ENCODE measurements at regions not wholly inside any gene's neighbourhood (a gene's known extent, or its start where the extent isn't known, plus 50 kb on each side); places are given as distances from the start of the nearest gene placed in this dataset.
A peak's percentile ranks its signal among the peaks of the same experiment; 100 is the strongest.

DNA sequence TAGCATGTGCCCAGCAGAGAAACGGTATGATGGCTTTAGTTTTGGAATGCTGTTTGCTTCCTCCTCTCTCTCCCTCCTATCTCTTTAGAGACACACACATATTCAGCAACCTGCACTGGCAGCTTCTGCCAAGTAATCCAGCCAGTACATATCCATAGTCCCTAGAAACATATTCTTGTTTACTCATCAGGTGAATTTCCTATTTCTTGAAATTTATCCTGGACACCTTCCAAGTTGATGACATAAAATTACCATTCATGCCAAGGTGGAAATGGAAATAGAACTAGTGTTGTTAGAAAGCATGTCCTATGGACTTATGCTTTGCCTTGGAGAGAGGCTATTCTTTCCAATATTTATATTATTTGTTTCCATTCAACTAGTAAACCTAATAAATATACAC, 50.9 kb upstream of the RGPD4 start:
- no peaks in the 10 kb centered on the region for H3K9me2 ChIP-seq (ENCODE audit: insufficient read depth, low read length)
- H3K4me3 ChIP-seq (ENCODE audit: low read length) = peak overlapping the region; percentile 21
- peak overlapping the region; percentile 83 for H3K27ac ChIP-seq (ENCODE audit: low read length)
- H3K36me3 ChIP-seq (ENCODE audit: insufficient read depth, low read length) = no peaks in the 10 kb centered on the region
- TF ChIP-seq CTCF (IDR thresholded peaks at IDR 0.05; ENCODE audit: poor library complexity, severe bottlenecking) (no peak), TAF1 (IDR thresholded peaks at IDR 0.05; ENCODE audit: low read depth) (no peak), POLR2AphosphoS5 (IDR thresholded peaks at IDR 0.05) (no peak), SMC3 (conservative IDR thresholded peaks at IDR 0.05; ENCODE audit: poor library complexity) (no peak), MXI1 (conservative IDR thresholded peaks at IDR 0.05; ENCODE audit: poor library complexity, severe bottlenecking) (no peak), EZH2 (IDR thresholded peaks at IDR 0.05; ENCODE audit: borderline replicate concordance, insufficient read depth, low read length, poor library complexity, severe bottlenecking) (no peak), EP300 (conservative IDR thresholded peaks at IDR 0.05; ENCODE audit: poor library complexity, severe bottlenecking) (no peak), RAD21 (conservative IDR thresholded peaks at IDR 0.05) (no peak), REST (IDR thresholded peaks at IDR 0.05; ENCODE audit: borderline replicate concordance) (no peak)
- H3K27me3 ChIP-seq (ENCODE audit: insufficient read depth, low read depth, low read length) = no peaks in the 10 kb centered on the region
- no peaks in the 10 kb centered on the region for H3K79me2 ChIP-seq (replicated peaks; ENCODE audit: insufficient read depth, low read length)
- no peaks in the 10 kb centered on the region for H4K20me1 ChIP-seq (ENCODE audit: insufficient read depth)
- peak overlapping the region; percentile 32 for H3K4me2 ChIP-seq (ENCODE audit: low read length)
- H3K9ac ChIP-seq (ENCODE audit: low read length) = peak overlapping the region; percentile 42
- no peaks in the 10 kb centered on the region for H3F3A ChIP-seq (ENCODE audit: insufficient read depth, low read length, poor library complexity, severe bottlenecking)
- no peaks in the 10 kb centered on the region for H3K9me3 ChIP-seq (ENCODE audit: low read length)
- no peak overlapping the region for H2AFZ ChIP-seq (ENCODE audit: low read depth, low read length)

GRCh38 chr2:107776362-107776761, 50.3 kb upstream of the RGPD4 start:
- TF ChIP-seq REST (IDR thresholded peaks at IDR 0.05; ENCODE audit: borderline replicate concordance) (peak; percentile 44), POLR2AphosphoS5 (IDR thresholded peaks at IDR 0.05) (peak; percentile 61), TAF1 (IDR thresholded peaks at IDR 0.05; ENCODE audit: low read depth) (no peak), EP300 (conservative IDR thresholded peaks at IDR 0.05; ENCODE audit: poor library complexity, severe bottlenecking) (peak; percentile 79)
- no peak overlapping the region for H2AFZ ChIP-seq (ENCODE audit: low read depth, low read length)
- no peaks in the 10 kb centered on the region for H3F3A ChIP-seq (ENCODE audit: insufficient read depth, low read length, poor library complexity, severe bottlenecking)
- peak overlapping the region; percentile 21 for H3K4me3 ChIP-seq (ENCODE audit: low read length)
- H3K79me2 ChIP-seq (replicated peaks; ENCODE audit: insufficient read depth, low read length) = no peaks in the 10 kb centered on the region
- H3K27ac ChIP-seq (ENCODE audit: low read length) = peak overlapping the region; percentile 83
- peak overlapping the region; percentile 32 for H3K4me2 ChIP-seq (ENCODE audit: low read length)
- no peaks in the 10 kb centered on the region for H4K20me1 ChIP-seq (ENCODE audit: insufficient read depth)
- H3K27me3 ChIP-seq (ENCODE audit: insufficient read depth, low read depth, low read length) = no peaks in the 10 kb centered on the region
- H3K9me2 ChIP-seq (ENCODE audit: insufficient read depth, low read length) = no peaks in the 10 kb centered on the region
- no peaks in the 10 kb centered on the region for H3K9me3 ChIP-seq (ENCODE audit: low read length)
- H3K36me3 ChIP-seq (ENCODE audit: insufficient read depth, low read length) = no peaks in the 10 kb centered on the region
- H3K9ac ChIP-seq (ENCODE audit: low read length) = peak overlapping the region; percentile 42
